Small intestine (tissue), 7 donors: ENCODE measurements at regions not wholly inside any gene's neighbourhood (a gene's known extent, or its start where the extent isn't known, plus 50 kb on each side); places are given as distances from the start of the nearest gene placed in this dataset.
A peak's percentile ranks its signal among the peaks of the same experiment; 100 is the strongest.

ENCODE experiments used
- DNase-seq, 2 donors: peaks; one replicate each; pipeline versions ENCODE4 v3.0.0 to v3.0.0-alpha.2; 2013
- FAIRE-seq: peaks from 2 replicates; lab custom pipeline; 2012; peaks lifted over from hg19 to GRCh38; lab: Jason Lieb, UNC
- H3K27ac ChIP-seq, 3 donors: one replicate each; pipeline ENCODE4 v1.5.1; 2013; ENCODE audit warnings: low read length in 2 of 3, mild to moderate bottlenecking in 2 of 3, control low read depth in 1 of 3, inconsistent platforms in 1 of 3, low read depth in 1 of 3, moderate library complexity in 1 of 3
- H3K27me3 ChIP-seq, 3 donors: one replicate each; pipeline ENCODE4 v1.6.1; 2013; ENCODE audit warnings: low read length in 3 of 3, inconsistent platforms in 1 of 3; ENCODE audit not compliant: control insufficient read depth in 3 of 3, insufficient read depth in 3 of 3
- H3K36me3 ChIP-seq, 3 donors: one replicate each; pipeline ENCODE4 v1.6.1; 2013; ENCODE audit warnings: low read length in 3 of 3, inconsistent platforms in 1 of 3, low read depth in 1 of 3, mild to moderate bottlenecking in 1 of 3, moderate library complexity in 1 of 3; ENCODE audit not compliant: control insufficient read depth in 3 of 3, insufficient read depth in 2 of 3
- H3K4me1 ChIP-seq, 3 donors: one replicate each; pipeline ENCODE4 v1.6.1; 2013; ENCODE audit warnings: low read length in 2 of 3, inconsistent platforms in 1 of 3, low read depth in 1 of 3, mild to moderate bottlenecking in 1 of 3, moderate library complexity in 1 of 3; ENCODE audit not compliant: control insufficient read depth in 3 of 3, insufficient read depth in 2 of 3
- H3K4me3 ChIP-seq, 3 donors: one replicate each; pipeline ENCODE4 v1.5.1; 2013; ENCODE audit warnings: low read length in 3 of 3, control low read depth in 1 of 3, inconsistent platforms in 1 of 3, low read depth in 1 of 3, mild to moderate bottlenecking in 1 of 3, moderate library complexity in 1 of 3
- H3K9me3 ChIP-seq, 2 donors: one replicate each; pipeline ENCODE4 v1.6.1; 2013; ENCODE audit warnings: low read depth in 1 of 2, low read length in 1 of 2; ENCODE audit not compliant: control insufficient read depth in 2 of 2, insufficient read depth in 1 of 2
- WGBS, 3 donors: extraction: QIAGEN DNeasy Blood & Tissue Kit; methylation state at CpG; one replicate each; pipeline ENCODE4 v1.1.7; 2013; 5-methylcytosine and 5-hydroxymethylcytosine counted together
- donor health status: healthy with polysubstance abuse.
- donor health status: control.
- donor health status: control.
- donor health status: Bipolar disorder and iron deficiency.
- donor health status: healthy.

DNA sequence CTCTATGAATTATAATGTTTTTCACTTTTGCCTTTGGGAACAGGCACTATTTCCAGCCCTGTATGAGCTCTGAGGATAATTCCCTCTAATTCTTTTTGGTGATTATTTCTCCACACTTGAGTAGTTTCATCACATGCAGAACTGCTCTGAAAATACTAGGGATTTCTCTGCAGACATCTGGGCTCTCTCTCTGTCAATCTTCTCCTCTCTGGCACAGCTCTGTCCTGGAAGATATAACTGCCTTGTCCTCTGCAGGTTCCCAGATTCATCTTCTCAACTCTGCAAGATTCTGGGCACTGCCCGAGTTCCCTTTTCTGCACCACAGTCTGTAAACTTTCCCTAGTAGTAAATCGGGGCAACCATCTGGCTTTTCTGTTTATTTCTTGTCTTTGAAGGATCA, 131.3 kb upstream of the FMN2 start:
- 60 to 76% (median 69%) methylated on average over 2 of the region's 2 CpGs for WGBS, 3 donors
- H3K4me3 ChIP-seq = no peak overlapping the region
- H3K36me3 ChIP-seq = no peaks in the 10 kb centered on the region
- no peak for DNase-seq
- H3K27me3 ChIP-seq = no peaks in the 10 kb centered on the region
- H3K4me1 ChIP-seq = no peaks in the 10 kb centered on the region
- no peak overlapping the region for H3K27ac ChIP-seq
- no peak for FAIRE-seq
- no peaks in the 10 kb centered on the region for H3K9me3 ChIP-seq

DNA sequence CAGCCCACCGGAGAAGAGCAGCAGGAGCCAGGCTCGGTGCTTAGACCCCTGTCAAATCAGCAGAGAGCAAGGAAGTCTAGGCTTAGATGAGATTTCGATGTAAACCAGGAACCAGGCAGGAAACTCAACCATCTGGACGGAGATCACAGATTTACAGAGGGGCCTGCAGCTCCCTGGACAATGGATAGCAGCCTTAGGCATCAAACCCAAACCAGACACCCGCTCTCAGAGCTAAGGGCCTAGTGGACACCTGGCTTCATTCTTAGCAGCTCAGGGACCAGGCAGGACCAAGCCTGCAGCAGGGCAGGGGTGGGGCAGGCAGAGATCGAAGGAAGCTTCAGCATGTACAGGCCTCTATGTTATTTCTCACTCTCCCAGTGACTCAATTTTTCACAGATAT, 127.8 kb upstream of the FMN2 start:
- FAIRE-seq (no peak), DNase-seq (no peak)
- 62 to 89% (median 74%) methylated on average over 6 of the region's 6 CpGs for WGBS, 3 donors
- Histone ChIP-seq H3K36me3 (no peaks in the 10 kb centered on the region), H3K27me3 (no peaks in the 10 kb centered on the region), H3K9me3 (no peaks in the 10 kb centered on the region), H3K4me3 (no peak overlapping the region), H3K4me1 (no peaks in the 10 kb centered on the region), H3K27ac (no peak overlapping the region)

DNA sequence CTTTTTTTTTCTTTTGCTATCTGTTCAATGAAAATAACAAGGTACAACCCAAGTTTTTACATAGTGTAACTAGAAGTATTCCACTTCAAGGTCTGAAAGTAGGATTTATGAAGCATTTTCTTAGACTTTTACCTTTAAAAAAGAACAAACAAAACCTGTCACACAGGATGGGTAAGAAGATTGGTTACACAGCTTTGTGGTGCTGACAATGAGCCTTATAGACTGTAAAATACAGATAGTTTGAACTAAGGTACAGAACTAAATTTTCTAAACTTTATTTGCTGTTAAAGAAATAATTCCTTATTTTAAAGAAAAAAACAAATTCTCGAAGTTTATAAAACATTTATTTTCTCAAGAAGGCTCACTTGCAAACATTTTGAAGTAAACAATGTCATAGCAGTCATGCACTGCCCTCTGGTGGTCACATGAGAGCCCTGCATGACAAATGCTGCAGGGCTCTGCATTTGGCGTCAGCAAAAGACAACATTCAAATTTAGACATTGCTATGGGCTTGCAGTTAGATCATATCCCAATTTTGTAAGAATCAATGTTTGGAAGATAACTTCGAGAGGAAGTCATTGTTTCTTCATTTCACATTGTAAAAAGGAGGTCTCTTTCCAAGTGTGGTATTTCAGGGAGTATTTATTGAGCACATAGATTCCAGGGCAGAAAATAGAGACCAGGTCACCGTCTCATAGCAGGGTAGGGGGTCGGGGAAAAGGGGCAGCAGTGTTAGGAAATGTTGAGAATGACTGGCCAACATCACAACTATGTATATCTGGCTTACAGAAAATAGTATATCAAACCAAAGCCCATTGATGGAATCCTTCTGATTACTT, 115.3 kb upstream of the FMN2 start:
- Histone ChIP-seq H3K36me3 (no peaks in the 10 kb centered on the region), H3K27ac (no peak overlapping the region), H3K27me3 (peaks cover 0 to 2% (median 0%) of the 10 kb centered on the region in 3 donors), H3K4me1 (no peaks in the 10 kb centered on the region), H3K4me3 (no peak overlapping the region), H3K9me3 (peaks cover 0 to 34% of the 10 kb centered on the region in 2 donors)
- 22 to 25% (median 22%) methylated on average over 5 of the region's 5 CpGs for WGBS, 3 donors
- FAIRE-seq (no peak), DNase-seq (peak; percentile 58 to 70)

DNA sequence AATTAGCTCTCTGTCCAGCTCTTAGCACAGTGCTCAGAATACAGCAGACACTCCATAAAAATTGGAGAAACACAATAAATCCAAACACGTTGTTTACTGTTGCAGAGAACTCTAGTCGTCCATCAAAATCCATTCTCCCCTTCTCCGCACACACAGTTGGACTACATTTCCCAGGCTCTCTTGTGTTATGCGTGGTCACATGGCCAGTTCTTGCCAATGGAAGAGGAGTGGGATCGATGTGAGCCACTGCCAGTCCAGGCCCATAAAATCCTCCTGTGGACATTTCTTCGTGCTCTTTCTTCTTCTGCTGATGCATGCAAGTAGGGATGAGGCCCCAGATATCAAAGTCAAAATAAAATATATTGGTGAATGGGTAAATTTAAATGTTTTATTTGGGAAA, 114.3 kb upstream of the FMN2 start:
- FAIRE-seq (no peak), DNase-seq (no peak)
- 85 to 90% (median 87%) methylated on average over 6 of the region's 6 CpGs for WGBS, 3 donors
- Histone ChIP-seq H3K4me3 (no peak overlapping the region), H3K27ac (no peak overlapping the region), H3K9me3 (peaks cover 0 to 34% of the 10 kb centered on the region in 2 donors), H3K36me3 (no peaks in the 10 kb centered on the region), H3K4me1 (no peaks in the 10 kb centered on the region), H3K27me3 (peaks cover 0 to 2% (median 0%) of the 10 kb centered on the region in 3 donors)

DNA sequence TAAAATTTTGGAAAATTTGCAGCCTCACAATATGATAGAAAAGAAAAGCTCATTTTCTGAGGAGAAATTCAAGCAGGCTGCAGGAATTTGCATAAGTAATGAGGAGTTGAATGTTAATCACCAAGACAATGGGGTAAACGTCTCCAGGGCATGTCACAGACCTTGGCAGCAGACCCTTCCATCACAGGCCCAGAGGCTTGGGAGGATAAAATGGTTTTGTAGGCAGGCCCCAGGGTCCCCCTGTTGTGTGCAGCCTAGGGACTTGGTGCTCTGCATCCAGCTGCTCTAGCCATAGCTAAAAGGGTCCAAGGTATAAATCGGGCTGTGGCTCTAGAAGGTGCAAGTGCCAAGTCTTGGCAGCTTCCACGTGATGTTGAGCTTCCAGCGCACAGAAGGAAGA, 112.2 kb upstream of the FMN2 start:
- FAIRE-seq (no peak), DNase-seq (no peak)
- H3K4me3 ChIP-seq = no peak overlapping the region
- peaks cover 0 to 5% (median 0%) of the 10 kb centered on the region in 3 donors for H3K27me3 ChIP-seq
- no peak overlapping the region for H3K27ac ChIP-seq
- no peaks in the 10 kb centered on the region for H3K4me1 ChIP-seq
- H3K36me3 ChIP-seq = no peaks in the 10 kb centered on the region
- 62 to 76% (median 74%) methylated on average over 4 of the region's 4 CpGs for WGBS, 3 donors
- peaks cover 0 to 34% of the 10 kb centered on the region in 2 donors for H3K9me3 ChIP-seq

DNA sequence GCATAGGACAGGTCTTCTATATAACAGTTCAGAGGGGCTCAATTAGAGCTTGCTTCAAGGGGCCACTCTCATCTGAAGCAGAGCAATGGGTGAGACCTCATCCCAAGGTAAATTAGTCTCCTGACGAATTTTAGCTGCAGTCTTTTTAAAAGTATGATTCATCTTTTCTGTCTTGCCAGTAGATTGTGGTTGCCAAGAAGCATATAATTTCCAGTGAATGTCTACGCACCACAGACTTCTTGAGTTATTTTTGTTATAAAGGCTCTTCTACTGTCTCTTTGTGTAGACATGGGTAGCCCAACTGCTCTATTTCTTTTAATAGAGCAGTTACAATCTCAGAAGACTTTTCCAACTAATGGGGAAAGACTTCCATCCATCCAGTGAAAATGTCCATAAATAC, 108.9 kb upstream of the FMN2 start:
- FAIRE-seq (no peak), DNase-seq (no peak)
- no peak overlapping the region for H3K27ac ChIP-seq
- no peak overlapping the region for H3K4me3 ChIP-seq
- WGBS, 3 donors = 81 to 85% (median 84%) methylated on average over 2 of the region's 2 CpGs
- H3K9me3 ChIP-seq = peaks cover 0 to 38% of the 10 kb centered on the region in 2 donors
- H3K36me3 ChIP-seq = no peaks in the 10 kb centered on the region
- H3K27me3 ChIP-seq = peaks cover 0 to 3% (median 0%) of the 10 kb centered on the region in 3 donors
- no peaks in the 10 kb centered on the region for H3K4me1 ChIP-seq

DNA sequence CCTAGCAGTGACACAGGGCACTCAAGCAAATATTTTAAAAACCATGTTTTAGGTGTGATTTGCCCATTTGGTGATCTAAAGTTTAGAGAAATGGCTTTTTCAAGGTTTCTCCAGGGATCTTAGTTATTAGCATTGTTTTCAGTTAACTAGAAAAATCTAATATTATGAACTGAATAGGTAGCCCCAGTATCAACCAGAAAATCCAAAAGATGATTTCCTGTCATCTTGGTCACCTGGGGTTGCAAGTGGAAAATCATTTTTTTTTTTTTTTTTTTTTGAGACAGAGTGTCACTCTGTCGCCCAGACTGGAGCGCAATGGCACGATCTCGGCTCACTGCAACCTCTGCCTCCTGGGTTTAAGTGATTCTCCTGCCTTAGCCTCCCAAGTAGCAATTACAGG, 106.6 kb upstream of the FMN2 start:
- Histone ChIP-seq H3K9me3 (peaks cover 0 to 17% of the 10 kb centered on the region in 2 donors), H3K4me3 (no peak overlapping the region), H3K4me1 (no peaks in the 10 kb centered on the region), H3K27me3 (peaks cover 0 to 3% (median 0%) of the 10 kb centered on the region in 3 donors), H3K36me3 (no peaks in the 10 kb centered on the region), H3K27ac (no peak overlapping the region)
- FAIRE-seq (no peak), DNase-seq (no peak)
- WGBS, 3 donors = 88 to 95% (median 92%) methylated on average over 4 of the region's 4 CpGs

DNA sequence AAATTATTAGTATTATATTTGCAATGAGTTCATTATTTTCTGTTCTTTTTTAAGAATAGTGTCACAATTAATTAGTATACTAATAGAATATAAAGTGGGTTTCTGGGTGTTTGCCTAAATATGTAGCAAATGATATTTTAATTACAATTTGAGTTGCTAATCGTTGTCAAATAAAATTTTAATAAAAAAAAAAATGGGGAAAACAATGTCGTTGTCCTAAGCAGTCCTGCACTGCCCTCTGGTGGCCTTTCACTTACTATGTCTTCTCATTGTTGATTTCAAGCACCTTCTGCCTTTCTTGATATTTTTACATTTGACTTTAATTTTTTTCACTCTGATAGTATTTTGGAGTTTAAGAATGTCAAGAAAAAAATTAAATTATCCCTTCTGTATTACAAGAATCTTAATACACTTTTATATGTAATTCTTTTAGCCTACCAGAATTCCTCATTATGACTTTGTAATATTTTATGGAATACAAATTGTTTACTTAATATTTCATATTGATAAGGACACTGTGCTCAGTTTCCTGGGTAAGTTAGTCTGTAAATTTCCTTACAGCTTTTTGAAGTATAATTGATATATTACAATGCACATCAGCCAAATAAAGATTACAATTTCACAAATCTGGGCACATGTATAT, 104.5 kb upstream of the FMN2 start:
- no peak for FAIRE-seq
- Histone ChIP-seq H3K4me3 (no peak overlapping the region), H3K27me3 (peaks cover 0 to 3% (median 0%) of the 10 kb centered on the region in 3 donors), H3K4me1 (no peaks in the 10 kb centered on the region), H3K36me3 (no peaks in the 10 kb centered on the region), H3K9me3 (peaks cover 0 to 11% of the 10 kb centered on the region in 2 donors), H3K27ac (no peak overlapping the region)
- 2 to 4% (median 3%) methylated on average over 2 of the region's 2 CpGs for WGBS, 3 donors
- peak; percentile 27 to 41 for DNase-seq
